GM21576 (cell line): ENCODE measurements at regions not wholly inside any gene's neighbourhood (a gene's known extent, or its start where the extent isn't known, plus 50 kb on each side); places are given as distances from the start of the nearest gene placed in this dataset.

Experiments used
- ATAC-seq: cut with Tn5 transposase; IDR thresholded peaks from one replicate; pipeline ENCODE4 v1.9.1; 2021; ENCODE audit warnings: mild to moderate bottlenecking, moderate library complexity; ENCODE audit not compliant: unreplicated experiment

GRCh38 chr4:96166806-96167205 lies 326.9 kb downstream of the PDHA2 start:
- ATAC-seq: no peak

- ATAC-seq: no peak
Measured at GRCh38 chr4:96170198-96170597, 330.3 kb downstream of the PDHA2 start.

GRCh38 chr4:96173756-96174155 lies 333.9 kb downstream of the PDHA2 start:
- ATAC-seq: no peak

- no peak for ATAC-seq
Measured at GRCh38 chr4:96175871-96176270, 336.0 kb downstream of the PDHA2 start.

- ATAC-seq: no peak
Measured at GRCh38 chr4:96183611-96184010, 343.7 kb downstream of the PDHA2 start.

GRCh38 chr4:96186593-96186992 lies 346.7 kb downstream of the PDHA2 start:
- ATAC-seq: no peak

GRCh38 chr4:96189761-96190160 lies 349.9 kb downstream of the PDHA2 start:
- no peak for ATAC-seq

- ATAC-seq: no peak
Measured at GRCh38 chr4:96193061-96193460, 353.2 kb downstream of the PDHA2 start.

- ATAC-seq: no peak
Measured at GRCh38 chr4:96194993-96195392, 355.1 kb downstream of the PDHA2 start.

- ATAC-seq: no peak
Measured at GRCh38 chr4:96205143-96205936, 365.4 kb downstream of the PDHA2 start.

- ATAC-seq: no peak
Measured at GRCh38 chr4:96227515-96227914, 387.6 kb downstream of the PDHA2 start.

- ATAC-seq: no peak
Measured at GRCh38 chr4:96228463-96228862, 388.6 kb downstream of the PDHA2 start.

- no peak for ATAC-seq
Measured at GRCh38 chr4:96240041-96240440, 400.1 kb downstream of the PDHA2 start.

GRCh38 chr4:96241819-96242218 lies 401.9 kb downstream of the PDHA2 start:
- no peak for ATAC-seq

- no peak for ATAC-seq
Measured at GRCh38 chr4:96247096-96247495, 407.2 kb downstream of the PDHA2 start.

GRCh38 chr4:96248225-96248624 lies 408.3 kb downstream of the PDHA2 start:
- ATAC-seq: no peak

- ATAC-seq: no peak
Measured at GRCh38 chr4:96260064-96260682, 420.3 kb downstream of the PDHA2 start.

GRCh38 chr4:96262057-96262456 lies 422.2 kb downstream of the PDHA2 start:
- no peak for ATAC-seq

GRCh38 chr4:96263291-96263690 lies 423.4 kb downstream of the PDHA2 start:
- ATAC-seq: no peak

GRCh38 chr4:96264941-96265463 lies 425.1 kb downstream of the PDHA2 start:
- no peak for ATAC-seq

- no peak for ATAC-seq
Measured at GRCh38 chr4:96293806-96294205, 453.9 kb downstream of the PDHA2 start.

- ATAC-seq: no peak
Measured at GRCh38 chr4:96295143-96295741, 455.3 kb downstream of the PDHA2 start.
